ENCODE measurements at regions not wholly inside any gene's neighbourhood (a gene's known extent, or its start where the extent isn't known, plus 50 kb on each side); places are given as distances from the start of the nearest gene placed in this dataset.

DNA sequence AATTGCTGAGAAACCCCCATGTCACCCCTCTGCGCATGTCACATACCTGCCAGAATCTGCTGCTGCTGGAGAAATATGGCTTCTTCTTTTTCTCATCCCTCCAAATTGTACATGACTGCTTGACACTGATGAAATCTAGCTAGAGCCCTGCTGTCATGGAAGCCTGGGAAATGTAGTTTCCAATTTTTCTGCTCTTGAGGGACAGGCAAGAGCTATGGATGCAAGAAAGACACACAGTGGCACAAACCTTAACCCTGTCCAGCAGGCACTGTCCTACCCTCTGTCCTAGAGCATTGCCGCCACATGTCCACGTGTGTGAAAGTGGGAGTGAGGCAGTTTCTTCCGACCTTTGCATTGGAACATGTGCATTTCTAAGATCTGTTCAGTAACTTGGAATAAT, 255.5 kb upstream of the SEMA6A start:
- DNase-seq (ENCODE audit: insufficient read length, low spot score) (no peak), FAIRE-seq (no peak)
- TF ChIP-seq TAF1 (IDR thresholded peaks at IDR 0.05; ENCODE audit: low read depth, low read length) (no peak), POU2F2 (IDR thresholded peaks at IDR 0.05; ENCODE audit: low read depth, low read length) (no peak)

DNA sequence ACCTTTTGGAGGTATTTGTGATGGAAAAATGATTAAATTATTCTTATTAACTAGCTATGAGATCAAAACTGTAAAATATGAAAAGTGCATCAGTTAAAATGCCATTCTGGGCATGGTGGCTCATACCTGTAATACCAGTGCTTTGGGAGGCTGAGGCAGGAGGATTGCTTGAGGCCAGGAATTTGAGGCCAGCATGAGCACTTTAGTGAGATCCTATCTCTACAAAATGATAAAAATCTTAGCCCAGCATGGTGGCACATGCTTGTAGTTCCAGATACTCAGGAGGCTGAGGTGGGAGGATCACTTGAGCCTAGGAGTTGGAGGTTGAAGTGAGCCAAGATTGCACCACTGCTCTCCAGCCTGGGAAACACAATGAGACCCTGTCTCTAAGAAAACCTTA, 252.5 kb upstream of the SEMA6A start:
- no peak for DNase-seq (ENCODE audit: insufficient read length, low spot score)
- TF ChIP-seq POLR2AphosphoS5 (IDR thresholded peaks at IDR 0.05; ENCODE audit: low read depth, low read length) (no peak), PAX5 (IDR thresholded peaks at IDR 0.05; ENCODE audit: insufficient read depth, low read length, severe bottlenecking) (no peak), POU2F2 (IDR thresholded peaks at IDR 0.05; ENCODE audit: low read depth, low read length) (no peak), TAF1 (IDR thresholded peaks at IDR 0.05; ENCODE audit: low read depth, low read length) (no peak), SPI1 (IDR thresholded peaks at IDR 0.05; ENCODE audit: low read depth, low read length) (no peak), POLR2A (IDR thresholded peaks at IDR 0.05; ENCODE audit: low read depth, low read length) (no peak)
- no peak for FAIRE-seq

DNA sequence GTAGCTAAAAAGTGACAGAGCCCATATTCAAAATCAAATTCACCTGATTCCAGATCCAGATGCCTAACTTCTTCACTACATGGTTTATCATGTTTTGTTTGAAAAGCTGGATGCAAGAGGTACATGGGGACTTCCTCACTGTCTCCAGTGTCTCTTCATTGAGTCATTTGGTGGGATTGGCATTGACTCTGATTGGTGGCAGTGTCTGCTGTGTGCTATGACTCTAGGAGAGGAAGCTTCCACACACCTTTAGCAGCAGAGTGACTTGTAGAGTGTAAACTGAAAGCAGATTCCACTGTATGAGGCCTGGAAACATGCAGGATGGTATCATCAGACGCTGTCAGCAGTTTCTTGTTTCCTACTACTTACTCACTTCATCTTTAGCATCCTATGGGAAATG, 250.9 kb upstream of the SEMA6A start:
- TF ChIP-seq POLR2AphosphoS5 (IDR thresholded peaks at IDR 0.05; ENCODE audit: low read depth, low read length) (no peak), TAF1 (IDR thresholded peaks at IDR 0.05; ENCODE audit: low read depth, low read length) (no peak), POLR2A (IDR thresholded peaks at IDR 0.05; ENCODE audit: low read depth, low read length) (no peak), POU2F2 (IDR thresholded peaks at IDR 0.05; ENCODE audit: low read depth, low read length) (no peak), SPI1 (IDR thresholded peaks at IDR 0.05; ENCODE audit: low read depth, low read length) (no peak), PAX5 (IDR thresholded peaks at IDR 0.05; ENCODE audit: insufficient read depth, low read length, severe bottlenecking) (no peak)
- FAIRE-seq (no peak), DNase-seq (ENCODE audit: insufficient read length, low spot score) (no peak)

DNA sequence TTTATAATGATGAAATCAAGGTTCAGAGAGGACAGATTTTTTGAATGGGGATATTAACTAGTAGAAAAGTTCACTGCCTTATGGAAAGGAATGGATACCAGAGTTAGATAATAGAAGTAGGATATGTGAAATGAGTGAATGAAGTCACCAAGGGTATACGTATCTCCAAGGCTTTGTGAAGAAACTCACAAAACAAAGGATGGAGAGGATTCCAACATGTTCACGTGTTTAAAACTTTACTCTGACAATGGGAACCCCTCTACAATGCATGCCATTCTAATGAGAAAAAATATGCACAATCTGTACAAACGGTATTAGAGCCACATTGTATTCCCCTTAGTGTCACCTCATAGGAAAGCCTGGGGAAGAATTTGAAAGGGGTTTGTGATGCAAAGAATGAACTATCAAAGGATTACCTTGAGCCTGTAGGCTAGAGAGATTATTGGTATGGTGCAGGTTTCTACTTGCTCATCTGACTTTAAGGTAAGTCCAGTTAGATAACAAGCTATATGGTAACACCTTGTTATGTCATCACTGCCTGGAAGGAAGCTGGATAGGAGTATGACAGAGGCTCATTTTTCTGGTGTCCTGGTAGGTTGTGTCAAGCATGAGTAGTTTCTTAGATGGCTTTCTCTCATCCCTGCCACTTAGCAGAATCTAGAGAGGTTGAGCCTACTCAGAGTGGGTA, 250.3 kb upstream of the SEMA6A start:
- TF ChIP-seq PAX5 (IDR thresholded peaks at IDR 0.05; ENCODE audit: insufficient read depth, low read length, severe bottlenecking): no peak
- no peak for TF ChIP-seq POLR2AphosphoS5 (IDR thresholded peaks at IDR 0.05; ENCODE audit: low read depth, low read length)
- TF ChIP-seq POLR2A (IDR thresholded peaks at IDR 0.05; ENCODE audit: low read depth, low read length): no peak
- TF ChIP-seq TAF1 (IDR thresholded peaks at IDR 0.05; ENCODE audit: low read depth, low read length): no peak
- TF ChIP-seq SPI1 (IDR thresholded peaks at IDR 0.05; ENCODE audit: low read depth, low read length): no peak
- no peak for TF ChIP-seq POU2F2 (IDR thresholded peaks at IDR 0.05; ENCODE audit: low read depth, low read length)
- DNase-seq (ENCODE audit: insufficient read length, low spot score): no peak
- FAIRE-seq: no peak

DNA sequence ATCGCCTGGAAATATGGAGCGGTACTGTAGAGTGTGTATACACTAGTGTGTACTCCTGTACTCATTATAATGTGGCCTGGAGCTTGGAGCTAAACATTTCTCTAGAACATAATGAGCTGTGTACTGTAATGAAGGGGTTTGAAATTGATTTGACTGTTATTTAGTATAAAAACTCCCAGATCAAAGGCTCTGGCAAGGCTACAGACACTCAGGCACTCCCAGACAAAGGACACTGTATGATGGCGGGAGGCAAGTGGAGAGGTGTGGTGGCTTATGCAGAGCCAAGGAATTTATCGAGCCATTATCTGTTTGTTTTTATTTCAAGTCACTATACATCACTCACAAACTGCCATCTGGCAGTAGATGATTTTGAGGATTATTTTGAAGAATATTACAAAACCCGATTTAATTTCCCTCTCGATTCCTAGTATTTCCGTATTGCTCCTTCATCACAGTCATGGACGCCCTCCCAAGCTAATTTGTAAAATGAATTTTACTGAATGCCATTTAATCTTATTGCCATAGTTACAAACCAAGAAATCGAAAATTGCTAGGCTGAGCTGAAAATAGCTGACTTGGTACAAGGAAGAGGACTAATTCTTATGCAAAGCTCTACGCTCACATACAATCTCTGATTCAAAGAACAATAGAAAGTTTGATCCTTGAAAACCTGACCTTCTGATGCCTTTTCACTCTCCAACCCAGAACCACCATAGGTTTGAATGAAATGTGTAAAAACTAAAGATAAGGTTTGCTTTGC, 240.2 kb upstream of the SEMA6A start:
- no peak for FAIRE-seq
- TF ChIP-seq SPI1 (IDR thresholded peaks at IDR 0.05; ENCODE audit: low read depth, low read length) (no peak), POLR2A (IDR thresholded peaks at IDR 0.05; ENCODE audit: low read depth, low read length) (no peak), TAF1 (IDR thresholded peaks at IDR 0.05; ENCODE audit: low read depth, low read length) (no peak), POLR2AphosphoS5 (IDR thresholded peaks at IDR 0.05; ENCODE audit: low read depth, low read length) (no peak), POU2F2 (IDR thresholded peaks at IDR 0.05; ENCODE audit: low read depth, low read length) (no peak), PAX5 (IDR thresholded peaks at IDR 0.05; ENCODE audit: insufficient read depth, low read length, severe bottlenecking) (no peak)
- no peak for DNase-seq (ENCODE audit: insufficient read length, low spot score)

DNA sequence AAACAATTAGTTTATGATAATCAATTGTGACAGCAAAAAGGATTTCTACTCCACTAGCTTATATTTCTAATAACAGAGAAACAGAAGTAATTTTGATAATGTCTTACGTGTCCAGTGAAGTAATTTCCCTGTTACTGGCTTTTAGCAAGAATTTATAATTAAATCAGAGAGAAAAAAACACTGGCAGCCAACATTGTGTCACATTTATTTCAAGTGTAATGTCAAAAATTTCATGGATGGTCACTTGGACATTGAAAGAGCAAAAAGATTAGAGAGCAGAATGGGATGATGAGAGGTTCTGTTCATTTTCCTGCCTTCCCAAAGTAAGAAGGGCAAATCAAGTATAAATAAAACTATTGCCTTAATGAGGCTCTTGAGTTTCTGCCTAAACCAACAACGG, 239.3 kb upstream of the SEMA6A start:
- DNase-seq (ENCODE audit: insufficient read length, low spot score) (no peak), FAIRE-seq (no peak)
- no peak for TF ChIP-seq POLR2AphosphoS5 (IDR thresholded peaks at IDR 0.05; ENCODE audit: low read depth, low read length)
- no peak for TF ChIP-seq POU2F2 (IDR thresholded peaks at IDR 0.05; ENCODE audit: low read depth, low read length)
- no peak for TF ChIP-seq TAF1 (IDR thresholded peaks at IDR 0.05; ENCODE audit: low read depth, low read length)
- no peak for TF ChIP-seq PAX5 (IDR thresholded peaks at IDR 0.05; ENCODE audit: insufficient read depth, low read length, severe bottlenecking)
- no peak for TF ChIP-seq SPI1 (IDR thresholded peaks at IDR 0.05; ENCODE audit: low read depth, low read length)
- no peak for TF ChIP-seq POLR2A (IDR thresholded peaks at IDR 0.05; ENCODE audit: low read depth, low read length)

DNA sequence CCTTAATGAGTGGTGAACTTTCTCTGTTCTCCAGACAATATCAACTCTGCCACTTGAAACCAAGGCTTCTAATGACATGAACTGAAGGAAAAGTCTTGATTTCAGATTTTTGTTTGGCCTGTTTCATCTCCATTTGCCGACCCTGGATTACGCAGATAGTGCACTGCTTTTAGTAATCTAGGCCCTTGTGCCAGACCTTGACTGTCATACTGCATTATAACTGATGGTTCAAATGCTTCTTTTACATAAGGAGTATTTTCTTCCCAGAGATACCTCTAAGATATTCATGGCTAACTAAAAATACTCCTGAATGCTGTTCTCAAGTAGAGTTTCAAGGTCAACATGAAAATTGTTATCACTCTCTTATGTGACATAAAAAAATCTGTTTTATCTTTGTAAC, 238.7 kb upstream of the SEMA6A start:
- FAIRE-seq: no peak
- no peak for TF ChIP-seq POLR2A (IDR thresholded peaks at IDR 0.05; ENCODE audit: low read depth, low read length)
- no peak for TF ChIP-seq SPI1 (IDR thresholded peaks at IDR 0.05; ENCODE audit: low read depth, low read length)
- no peak for TF ChIP-seq PAX5 (IDR thresholded peaks at IDR 0.05; ENCODE audit: insufficient read depth, low read length, severe bottlenecking)
- no peak for TF ChIP-seq TAF1 (IDR thresholded peaks at IDR 0.05; ENCODE audit: low read depth, low read length)
- no peak for DNase-seq (ENCODE audit: insufficient read length, low spot score)

DNA sequence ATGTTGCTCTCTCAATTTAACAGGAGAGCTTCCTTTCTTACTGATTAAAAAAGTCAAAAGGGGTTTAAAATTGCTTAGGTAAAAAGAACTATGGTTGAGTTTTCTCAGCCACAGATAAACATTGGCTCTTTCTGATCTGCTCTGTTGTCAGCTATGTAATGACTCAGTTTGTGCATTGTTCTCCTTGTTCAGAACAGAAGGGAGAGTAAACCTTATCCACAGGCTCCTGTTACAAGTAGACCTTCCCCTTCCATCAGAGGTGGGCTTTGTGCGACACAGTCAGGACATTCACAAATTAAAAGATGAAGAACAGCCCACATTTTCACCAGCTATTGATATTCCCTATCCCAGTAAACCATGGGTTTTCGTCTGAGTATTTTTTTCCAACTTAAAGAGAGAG, 236.3 kb upstream of the SEMA6A start:
- TF ChIP-seq TAF1 (IDR thresholded peaks at IDR 0.05; ENCODE audit: low read depth, low read length) (no peak), SPI1 (IDR thresholded peaks at IDR 0.05; ENCODE audit: low read depth, low read length) (no peak), POLR2AphosphoS5 (IDR thresholded peaks at IDR 0.05; ENCODE audit: low read depth, low read length) (no peak), POU2F2 (IDR thresholded peaks at IDR 0.05; ENCODE audit: low read depth, low read length) (no peak), POLR2A (IDR thresholded peaks at IDR 0.05; ENCODE audit: low read depth, low read length) (no peak), PAX5 (IDR thresholded peaks at IDR 0.05; ENCODE audit: insufficient read depth, low read length, severe bottlenecking) (no peak)
- no peak for DNase-seq (ENCODE audit: insufficient read length, low spot score)
- no peak for FAIRE-seq

DNA sequence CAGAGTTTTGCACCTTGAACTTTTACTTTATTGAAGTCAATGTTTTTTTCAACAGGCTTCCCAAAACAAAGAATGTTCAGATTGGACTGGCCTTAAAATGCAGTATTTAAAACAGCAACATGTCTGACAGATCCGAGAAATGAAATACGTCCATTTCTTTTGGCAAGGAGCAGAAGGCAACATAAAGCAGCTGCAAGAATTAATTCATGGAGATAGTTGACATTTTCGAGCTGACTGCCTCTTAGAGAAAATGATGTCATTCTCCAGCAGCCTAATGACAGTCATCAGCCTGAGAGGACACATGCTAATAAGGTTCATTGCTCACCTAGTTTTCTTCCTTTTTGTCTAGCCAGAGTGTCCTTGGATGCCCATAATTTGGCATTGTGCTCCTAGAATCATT, 232.2 kb upstream of the SEMA6A start:
- DNase-seq (ENCODE audit: insufficient read length, low spot score) (no peak), FAIRE-seq (no peak)
- TF ChIP-seq POLR2AphosphoS5 (IDR thresholded peaks at IDR 0.05; ENCODE audit: low read depth, low read length): no peak
- no peak for TF ChIP-seq POLR2A (IDR thresholded peaks at IDR 0.05; ENCODE audit: low read depth, low read length)
- no peak for TF ChIP-seq PAX5 (IDR thresholded peaks at IDR 0.05; ENCODE audit: insufficient read depth, low read length, severe bottlenecking)
- TF ChIP-seq SPI1 (IDR thresholded peaks at IDR 0.05; ENCODE audit: low read depth, low read length): no peak
- no peak for TF ChIP-seq TAF1 (IDR thresholded peaks at IDR 0.05; ENCODE audit: low read depth, low read length)
- no peak for TF ChIP-seq POU2F2 (IDR thresholded peaks at IDR 0.05; ENCODE audit: low read depth, low read length)
